Osteoblast (primary cell): ENCODE measurements at regions not wholly inside any gene's neighbourhood (a gene's known extent, or its start where the extent isn't known, plus 50 kb on each side); places are given as distances from the start of the nearest gene placed in this dataset.

Experiments used
- DNase-seq: peaks from one replicate; pipeline ENCODE4 v3.0.0; 2011; ENCODE audit warnings: low spot score, mixed read lengths; ENCODE audit not compliant: insufficient read length; ENCODE audit errors: missing footprints
- H2AFZ ChIP-seq: 2 replicates; pipeline ENCODE4 v1.6.0; 2011; ENCODE audit warnings: mild to moderate bottlenecking, low read length
- H3K27ac ChIP-seq: 2 replicates; pipeline ENCODE4 v1.5.1; 2011; ENCODE audit warnings: mild to moderate bottlenecking, low read depth, low read length, moderate library complexity
- H3K27me3 ChIP-seq: 2 replicates; pipeline ENCODE4 v1.6.0; 2012; ENCODE audit warnings: mild to moderate bottlenecking, control low read depth, inconsistent platforms, low read length, moderate library complexity; ENCODE audit not compliant: insufficient read depth
- H3K36me3 ChIP-seq: 2 replicates; pipeline ENCODE4 v1.5.1; 2011; ENCODE audit warnings: mild to moderate bottlenecking, low read length, control low read depth, moderate library complexity; ENCODE audit not compliant: insufficient read depth
- H3K4me1 ChIP-seq: 2 replicates; pipeline ENCODE4 v1.5.1; 2011; ENCODE audit warnings: mild to moderate bottlenecking, low read length, control low read depth, moderate library complexity; ENCODE audit not compliant: insufficient read depth
- H3K4me2 ChIP-seq: 2 replicates; pipeline ENCODE4 v1.6.0; 2011; ENCODE audit warnings: mild to moderate bottlenecking, low read length; ENCODE audit not compliant: insufficient read depth
- H3K4me3 ChIP-seq: fragments of 200-600 bp; sonication (generic); 3 replicates; pipeline ENCODE4 v1.5.1; 2012; ENCODE audit warnings: mild to moderate bottlenecking, low read length, inconsistent platforms; ENCODE audit not compliant: insufficient read depth
- H3K79me2 ChIP-seq: 2 replicates; pipeline ENCODE4 v1.6.0; 2012; ENCODE audit warnings: mild to moderate bottlenecking, low read length, control low read depth, inconsistent platforms; ENCODE audit not compliant: insufficient read depth
- H3K9me3 ChIP-seq: 2 replicates; pipeline ENCODE4 v1.5.1; 2011; ENCODE audit warnings: low read depth, low read length, control low read depth
- H4K20me1 ChIP-seq: 2 replicates; pipeline ENCODE4 v1.6.0; 2012; ENCODE audit warnings: mild to moderate bottlenecking, low read length, control low read depth; ENCODE audit not compliant: insufficient read depth
- CTCF ChIP-seq: IDR thresholded peaks from 2 replicates; pipeline ENCODE4 v1.5.1; 2011; ENCODE audit warnings: mild to moderate bottlenecking, low read depth, low read length, moderate library complexity; ENCODE audit errors: extremely low read depth

GRCh38 chr14:53692451-53692850, 264.2 kb downstream of the BMP4 start:
- no peak for DNase-seq
- Histone ChIP-seq H3K27ac (no peak overlapping the region), H4K20me1 (no peaks in the 10 kb centered on the region), H3K4me3 (no peak overlapping the region), H2AFZ (no peak overlapping the region), H3K4me1 (no peaks in the 10 kb centered on the region), H3K9me3 (no peaks in the 10 kb centered on the region), H3K79me2 (no peaks in the 10 kb centered on the region), H3K27me3 (peaks cover 6% of the 10 kb centered on the region), H3K4me2 (no peak overlapping the region), H3K36me3 (no peaks in the 10 kb centered on the region)
- TF ChIP-seq CTCF, result no peak

DNA sequence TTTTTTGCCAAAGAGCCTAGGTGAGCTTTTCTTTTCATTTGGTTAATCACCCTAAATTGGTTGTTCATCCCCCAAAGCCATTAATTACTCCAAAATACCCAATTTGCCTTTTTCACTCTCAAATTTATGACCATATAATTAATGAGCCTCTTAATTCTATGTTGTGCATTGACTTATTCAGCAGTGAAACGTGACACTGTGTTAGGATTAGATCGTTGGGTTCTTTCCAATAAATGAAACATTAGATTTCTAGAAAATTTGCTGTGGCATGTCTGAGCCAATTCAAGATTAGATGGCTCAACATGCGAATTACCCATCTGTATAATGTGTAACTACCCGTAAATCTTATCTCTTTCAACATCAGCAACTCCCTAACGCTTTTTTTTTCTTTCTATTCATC, 273.4 kb downstream of the BMP4 start:
- Histone ChIP-seq H3K4me3 (no peak overlapping the region), H3K9me3 (no peaks in the 10 kb centered on the region), H3K4me1 (no peaks in the 10 kb centered on the region), H3K27me3 (peaks cover 15% of the 10 kb centered on the region), H4K20me1 (no peaks in the 10 kb centered on the region), H3K36me3 (no peaks in the 10 kb centered on the region), H3K27ac (no peak overlapping the region), H3K79me2 (no peaks in the 10 kb centered on the region), H3K4me2 (no peak overlapping the region), H2AFZ (no peak overlapping the region)
- TF ChIP-seq CTCF, result no peak
- no peak for DNase-seq

- H3K4me3 ChIP-seq, result no peak overlapping the region
- peaks cover 5% of the 10 kb centered on the region for H4K20me1 ChIP-seq
Observed at GRCh38 chr14:53672526-53672925, 284.1 kb downstream of the BMP4 start.

GRCh38 chr14:53670701-53671100, 285.9 kb downstream of the BMP4 start:
- no peaks in the 10 kb centered on the region for H3K9me3 ChIP-seq
- H3K27me3 ChIP-seq, result peaks cover 52% of the 10 kb centered on the region
- no peak overlapping the region for H2AFZ ChIP-seq
- DNase-seq, result peak; percentile 37
- H4K20me1 ChIP-seq, result peaks cover 5% of the 10 kb centered on the region
- H3K4me3 ChIP-seq, result no peak overlapping the region
- H3K4me2 ChIP-seq, result peak overlapping the region; percentile 14
- H3K4me1 ChIP-seq, result peaks cover 19% of the 10 kb centered on the region
- TF ChIP-seq CTCF, result no peak
- no peak overlapping the region for H3K27ac ChIP-seq
- no peaks in the 10 kb centered on the region for H3K36me3 ChIP-seq
- H3K79me2 ChIP-seq, result no peaks in the 10 kb centered on the region

More at GRCh38 chr14:53672526-53672925, 284.1 kb downstream of the BMP4 start:
- no peak for TF ChIP-seq CTCF
- Histone ChIP-seq H3K79me2 (no peaks in the 10 kb centered on the region), H3K9me3 (no peaks in the 10 kb centered on the region), H3K27me3 (peaks cover 40% of the 10 kb centered on the region), H3K4me1 (peaks cover 19% of the 10 kb centered on the region), H3K27ac (no peak overlapping the region), H3K4me2 (no peak overlapping the region), H3K36me3 (no peaks in the 10 kb centered on the region), H2AFZ (no peak overlapping the region)
- no peak for DNase-seq
